Smooth muscle cell (in vitro differentiated cells): ENCODE measurements at regions not wholly inside any gene's neighbourhood (a gene's known extent, or its start where the extent isn't known, plus 50 kb on each side); places are given as distances from the start of the nearest gene placed in this dataset.

Source experiments
- DNase-seq: peaks from one replicate; lab custom pipeline; 2025; ENCODE audit not compliant: unreplicated experiment; lab: John Stamatoyannopoulos, UW
- H2AFZ ChIP-seq: fragments of 200-600 bp; sonication (generic); 2 replicates; pipeline ENCODE4 v1.6.0; 2016; ENCODE audit warnings: antibody characterized with exemption, low read depth, mild to moderate bottlenecking
- H3F3A ChIP-seq: fragments of 200-600 bp; sonication (generic); 2 replicates; pipeline ENCODE4 v1.6.0; 2017; ENCODE audit warnings: antibody characterized with exemption, low read depth
- H3K27ac ChIP-seq: fragments of 200-600 bp; sonication (generic); 2 replicates; pipeline ENCODE4 v1.5.1; 2016; ENCODE audit warnings: low read depth, mild to moderate bottlenecking
- H3K27me3 ChIP-seq: fragments of 200-600 bp; sonication (generic); 2 replicates; pipeline ENCODE4 v1.6.1; 2016; ENCODE audit warnings: low read depth, mild to moderate bottlenecking
- H3K36me3 ChIP-seq: fragments of 200-600 bp; sonication (generic); 2 replicates; pipeline ENCODE4 v1.5.1; 2016; ENCODE audit warnings: low read depth
- H3K4me1 ChIP-seq: fragments of 200-600 bp; sonication (generic); 2 replicates; pipeline ENCODE4 v1.5.1; 2016; ENCODE audit warnings: low read depth
- H3K4me2 ChIP-seq: fragments of 200-600 bp; sonication (generic); 2 replicates; pipeline ENCODE4 v1.6.0; 2016; ENCODE audit warnings: mild to moderate bottlenecking
- H3K4me3 ChIP-seq: fragments of 200-600 bp; sonication (generic); 2 replicates; pipeline ENCODE4 v1.5.1; 2016; ENCODE audit warnings: mild to moderate bottlenecking
- H3K79me2 ChIP-seq: fragments of 200-600 bp; sonication (generic); 2 replicates; pipeline ENCODE4 v1.6.0; 2016; ENCODE audit warnings: low read depth, mild to moderate bottlenecking
- H3K9ac ChIP-seq: fragments of 200-600 bp; sonication (generic); 2 replicates; pipeline ENCODE4 v1.6.0; 2016; ENCODE audit warnings: low read depth
- H3K9me3 ChIP-seq: fragments of 200-600 bp; sonication (generic); replicated peaks from 2 replicates; pipeline ENCODE4 v1.5.1; 2016; ENCODE audit warnings: low read depth
- H4K20me1 ChIP-seq: fragments of 200-600 bp; sonication (generic); 2 replicates; pipeline ENCODE4 v1.6.0; 2016; ENCODE audit warnings: low read depth
- CTCF ChIP-seq: fragments of 200-600 bp; sonication (generic); IDR thresholded peaks from 2 replicates; pipeline ENCODE4 v1.5.1; 2017; ENCODE audit warnings: borderline replicate concordance, mild to moderate bottlenecking, antibody characterized with exemption; ENCODE audit not compliant: insufficient read depth, poor library complexity, severe bottlenecking
- WGBS: methylation state at CpG from one replicate; pipeline ENCODE4 v1.1.7; 2016; ENCODE audit warnings: low lambda C conversion rate; 5-methylcytosine and 5-hydroxymethylcytosine counted together

- H3K4me1 ChIP-seq, result peaks cover 25% of the 10 kb centered on the region
- no peak overlapping the region for H3K4me2 ChIP-seq
- DNase-seq, result no peak
- no peaks in the 10 kb centered on the region for H3K79me2 ChIP-seq
- no peak overlapping the region for H2AFZ ChIP-seq
- H3K27ac ChIP-seq, result no peak overlapping the region
- no peaks in the 10 kb centered on the region for H3K9me3 ChIP-seq
- H3K9ac ChIP-seq, result no peak overlapping the region
- no peaks in the 10 kb centered on the region for H3K36me3 ChIP-seq
- no peak overlapping the region for H3K4me3 ChIP-seq
- no peak for TF ChIP-seq CTCF
- H4K20me1 ChIP-seq, result no peaks in the 10 kb centered on the region
- H3F3A ChIP-seq, result peaks cover 12% of the 10 kb centered on the region
- WGBS, result 80% methylated on average over 12 of the region's 12 CpGs
- H3K27me3 ChIP-seq, result no peaks in the 10 kb centered on the region
Observed at GRCh38 chr15:70602834-70603560, 160.4 kb downstream of the UACA start.

GRCh38 chr15:70602281-70602680 lies 161.1 kb downstream of the UACA start:
- no peak overlapping the region for H3K4me2 ChIP-seq
- TF ChIP-seq CTCF, result no peak
- no peak overlapping the region for H3K27ac ChIP-seq
- no peaks in the 10 kb centered on the region for H4K20me1 ChIP-seq
- H3K36me3 ChIP-seq, result no peaks in the 10 kb centered on the region
- peaks cover 8% of the 10 kb centered on the region for H3F3A ChIP-seq
- no peaks in the 10 kb centered on the region for H3K27me3 ChIP-seq
- H3K9ac ChIP-seq, result no peak overlapping the region
- no peaks in the 10 kb centered on the region for H3K79me2 ChIP-seq
- peaks cover 22% of the 10 kb centered on the region for H3K4me1 ChIP-seq
- WGBS, result 94% methylated on average over 4 of the region's 4 CpGs
- H3K9me3 ChIP-seq, result no peaks in the 10 kb centered on the region
- H2AFZ ChIP-seq, result no peak overlapping the region
- H3K4me3 ChIP-seq, result no peak overlapping the region
- no peak for DNase-seq

DNA sequence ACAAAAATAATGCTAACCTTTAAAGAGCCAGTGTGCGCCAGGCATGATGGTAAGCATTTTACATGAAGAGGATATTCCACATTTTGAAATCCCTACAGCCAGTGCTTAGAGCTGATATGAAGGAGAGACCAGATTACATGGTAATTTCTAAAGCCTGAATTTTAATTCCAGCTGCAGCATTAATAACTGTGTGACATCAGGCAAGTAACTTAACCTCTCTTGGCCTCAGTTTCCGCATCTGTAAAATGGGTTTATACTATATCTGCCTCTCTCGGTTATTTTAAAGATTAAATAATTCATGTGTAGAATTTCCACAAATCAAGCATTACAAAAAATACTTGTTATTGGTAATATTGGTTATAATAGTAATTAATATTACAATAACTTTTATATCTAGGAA lies 165.4 kb downstream of the UACA start:
- Histone ChIP-seq H3K4me3 (no peak overlapping the region), H3K9me3 (no peaks in the 10 kb centered on the region), H3K4me2 (no peak overlapping the region), H3K27ac (no peak overlapping the region), H3K9ac (no peak overlapping the region), H3K4me1 (no peaks in the 10 kb centered on the region), H3K79me2 (no peaks in the 10 kb centered on the region), H2AFZ (no peak overlapping the region), H3K27me3 (no peaks in the 10 kb centered on the region), H3F3A (peaks cover 6% of the 10 kb centered on the region), H3K36me3 (no peaks in the 10 kb centered on the region), H4K20me1 (no peaks in the 10 kb centered on the region)
- WGBS, result 95% methylated on average over 3 of the region's 3 CpGs
- TF ChIP-seq CTCF, result no peak
- DNase-seq, result no peak

DNA sequence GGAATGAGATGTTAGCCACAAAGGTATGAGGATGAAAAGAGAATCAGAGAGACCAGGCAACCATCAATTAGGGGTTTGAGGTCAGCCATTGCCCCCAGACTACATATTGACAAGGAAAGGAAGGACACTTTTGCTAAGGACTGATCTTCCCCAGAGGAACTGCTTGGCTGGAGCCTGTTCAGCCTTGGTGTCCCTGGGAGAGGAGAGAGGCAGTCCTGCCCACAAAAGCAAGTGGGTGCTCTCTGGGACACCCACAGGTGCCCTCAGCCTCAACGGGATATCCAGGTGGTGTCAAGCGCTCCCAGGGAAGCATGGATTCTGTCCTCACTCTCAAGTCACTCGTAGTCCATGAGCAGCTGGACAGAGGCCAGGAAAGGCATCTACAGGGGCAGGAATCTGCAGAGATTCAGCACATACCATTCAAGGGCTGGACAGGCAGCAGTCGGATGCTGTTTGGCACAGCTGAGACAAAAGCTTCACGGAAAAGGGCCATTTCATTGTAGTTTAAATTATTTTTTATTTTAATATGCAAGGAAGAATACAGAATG lies 166.2 kb downstream of the UACA start:
- no peaks in the 10 kb centered on the region for H4K20me1 ChIP-seq
- no peak for DNase-seq
- no peak overlapping the region for H3K9ac ChIP-seq
- no peaks in the 10 kb centered on the region for H3K36me3 ChIP-seq
- peaks cover 6% of the 10 kb centered on the region for H3F3A ChIP-seq
- no peaks in the 10 kb centered on the region for H3K4me1 ChIP-seq
- no peaks in the 10 kb centered on the region for H3K9me3 ChIP-seq
- no peak overlapping the region for H3K4me3 ChIP-seq
- H3K79me2 ChIP-seq, result no peaks in the 10 kb centered on the region
- no peaks in the 10 kb centered on the region for H3K27me3 ChIP-seq
- no peak for TF ChIP-seq CTCF
- H2AFZ ChIP-seq, result no peak overlapping the region
- H3K4me2 ChIP-seq, result peak overlapping the region; percentile 26
- WGBS, result 60% methylated on average over 5 of the region's 5 CpGs
- H3K27ac ChIP-seq, result no peak overlapping the region
